Neural cell (in vitro differentiated cells): ENCODE measurements at regions not wholly inside any gene's neighbourhood (a gene's known extent, or its start where the extent isn't known, plus 50 kb on each side); places are given as distances from the start of the nearest gene placed in this dataset.

Experiments used
- H2AFZ ChIP-seq: fragments of 200-600, 300-800 bp; sonication (generic), shearing (Covaris generic); 2 replicates; pipeline ENCODE4 v1.6.0; 2014; ENCODE audit warnings: low read depth, mild to moderate bottlenecking, antibody characterized with exemption, low read length, moderate library complexity
- H3F3A ChIP-seq: fragments of 200-600 bp; shearing (Covaris generic); 2 replicates; pipeline ENCODE4 v1.6.1; 2016; ENCODE audit warnings: mild to moderate bottlenecking, moderate library complexity, mixed read lengths, antibody characterized with exemption, low read length; ENCODE audit not compliant: insufficient read depth, poor library complexity, severe bottlenecking
- H3K27ac ChIP-seq: fragments of 200-600, 300-800 bp; sonication (generic), shearing (Covaris generic); 2 replicates; pipeline ENCODE4 v1.5.1; 2014; ENCODE audit warnings: mild to moderate bottlenecking, low read length, moderate library complexity
- H3K27me3 ChIP-seq: fragments of 300-800, 200-600 bp; sonication (generic), shearing (Covaris generic); 2 replicates; pipeline ENCODE4 v1.6.0; 2014; ENCODE audit warnings: mild to moderate bottlenecking, low read depth, low read length, moderate library complexity; ENCODE audit not compliant: insufficient read depth
- H3K36me3 ChIP-seq: fragments of 300-800, 200-600 bp; sonication (generic), shearing (Covaris generic); 2 replicates; pipeline ENCODE4 v1.5.1; 2014; ENCODE audit warnings: mild to moderate bottlenecking, antibody characterized with exemption, low read length, moderate library complexity; ENCODE audit not compliant: insufficient read depth
- H3K4me2 ChIP-seq: fragments of 300-800, 200-600 bp; sonication (generic), shearing (Covaris generic); 2 replicates; pipeline ENCODE4 v1.6.0; 2014; ENCODE audit warnings: mild to moderate bottlenecking, low read length
- H3K4me3 ChIP-seq: fragments of 300-800, 200-600 bp; sonication (generic), shearing (Covaris generic); 2 replicates; pipeline ENCODE4 v1.5.1; 2014; ENCODE audit warnings: mild to moderate bottlenecking, low read length, moderate library complexity
- H3K79me2 ChIP-seq: fragments of 200-600 bp; shearing (Covaris generic); replicated peaks from 2 replicates; pipeline ENCODE4 v1.6.0; 2014; ENCODE audit warnings: mild to moderate bottlenecking, low read length, moderate library complexity; ENCODE audit not compliant: insufficient read depth
- H3K9ac ChIP-seq: fragments of 300-800, 200-600 bp; sonication (generic), shearing (Covaris generic); 2 replicates; pipeline ENCODE4 v1.6.1; 2016; ENCODE audit warnings: mild to moderate bottlenecking, low read length, mixed read lengths
- H3K9me2 ChIP-seq: fragments of 200-600 bp; shearing (Covaris generic); 2 replicates; pipeline ENCODE4 v1.6.1; 2016; ENCODE audit warnings: mild to moderate bottlenecking, low read length, mixed read lengths; ENCODE audit not compliant: insufficient read depth
- H3K9me3 ChIP-seq: fragments of 200-600, 300-800 bp; sonication (generic), shearing (Covaris generic); 2 replicates; pipeline ENCODE4 v1.6.1; 2016; ENCODE audit warnings: mild to moderate bottlenecking, mixed run types, low read length, moderate library complexity, mixed read lengths
- H4K20me1 ChIP-seq: fragments of 200-600 bp; shearing (Covaris generic); 2 replicates; pipeline ENCODE4 v1.6.1; 2016; ENCODE audit warnings: mild to moderate bottlenecking, mixed run types; ENCODE audit not compliant: insufficient read depth
- EP300 ChIP-seq: fragments of 450-650 bp; conservative IDR thresholded peaks from 2 replicates; pipeline ENCODE4 v1.6.1; 2014; ENCODE audit warnings: antibody characterized with exemption, mild to moderate bottlenecking, moderate library complexity; ENCODE audit not compliant: poor library complexity, severe bottlenecking
- EZH2 ChIP-seq: fragments of 200-600, 300-800 bp; shearing (Covaris generic), sonication (generic); IDR thresholded peaks from 2 replicates; pipeline ENCODE4 v1.6.1; 2014; ENCODE audit warnings: antibody characterized with exemption, low read length, borderline replicate concordance, mild to moderate bottlenecking; ENCODE audit not compliant: insufficient read depth, poor library complexity, severe bottlenecking
- MXI1 ChIP-seq: fragments of 450-650 bp; conservative IDR thresholded peaks from 2 replicates; pipeline ENCODE4 v1.6.1; 2014; ENCODE audit warnings: antibody characterized with exemption, mild to moderate bottlenecking; ENCODE audit not compliant: poor library complexity, severe bottlenecking
- POLR2AphosphoS5 ChIP-seq: IDR thresholded peaks from 2 replicates; pipeline ENCODE4 v1.6.1; 2012
- RAD21 ChIP-seq: fragments of 450-650 bp; conservative IDR thresholded peaks from 2 replicates; pipeline ENCODE4 v1.6.1; 2014; ENCODE audit warnings: antibody characterized with exemption, mild to moderate bottlenecking, moderate library complexity
- SMC3 ChIP-seq: fragments of 450-650 bp; conservative IDR thresholded peaks from 2 replicates; pipeline ENCODE4 v1.6.1; 2014; ENCODE audit warnings: antibody characterized with exemption, mild to moderate bottlenecking, moderate library complexity; ENCODE audit not compliant: poor library complexity
- TAF1 ChIP-seq: IDR thresholded peaks from 2 replicates; pipeline ENCODE4 v1.6.1; 2012; ENCODE audit warnings: low read depth
- TF ChIP-seq, protein P1 (sequence below): IDR thresholded peaks from 2 replicates; pipeline ENCODE4 v1.6.1; 2012; ENCODE audit warnings: borderline replicate concordance
- TF ChIP-seq, protein P2 (sequence below): fragments of 450-650 bp; IDR thresholded peaks from 2 replicates; pipeline ENCODE4 v1.5.1; 2014; ENCODE audit warnings: antibody characterized with exemption, mild to moderate bottlenecking, moderate library complexity; ENCODE audit not compliant: poor library complexity, severe bottlenecking

DNA sequence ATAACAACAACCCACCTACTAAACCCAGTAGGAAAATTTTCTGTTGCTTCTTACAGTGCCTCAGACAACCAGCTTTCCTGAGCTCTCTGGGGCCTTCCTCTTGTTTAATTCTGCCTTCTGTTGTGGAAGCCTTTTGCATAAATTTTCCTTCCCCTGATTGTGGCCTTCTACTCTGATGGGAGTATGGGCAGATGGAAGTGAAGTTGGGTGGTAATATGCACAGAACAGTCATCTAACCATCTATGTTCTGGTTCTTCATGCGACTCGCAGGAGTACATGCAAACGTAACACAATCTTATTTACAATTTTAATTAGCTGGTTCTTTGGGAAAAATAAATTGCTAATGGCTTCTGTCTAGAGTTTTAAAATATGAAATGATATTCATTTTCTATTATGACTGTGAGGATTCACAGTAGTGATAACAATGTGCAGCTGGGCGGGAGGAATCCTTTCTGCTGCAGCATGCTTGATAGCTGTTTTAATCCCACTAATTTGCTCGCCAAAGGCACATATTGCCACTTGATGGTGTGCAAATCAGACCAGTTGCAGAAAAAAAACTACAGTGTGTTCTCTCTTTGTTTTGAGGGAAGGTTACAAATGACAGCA, 311.5 kb upstream of the ROPN1 start:
- Histone ChIP-seq H3K36me3 (no peaks in the 10 kb centered on the region), H3K79me2 (no peaks in the 10 kb centered on the region), H3K27ac (no peak overlapping the region), H4K20me1 (no peaks in the 10 kb centered on the region), H3K27me3 (no peaks in the 10 kb centered on the region), H3K9me2 (no peaks in the 10 kb centered on the region), H3K4me3 (no peak overlapping the region), H2AFZ (no peak overlapping the region), H3K9ac (no peak overlapping the region), H3K4me2 (no peak overlapping the region), H3K9me3 (no peaks in the 10 kb centered on the region), H3F3A (no peaks in the 10 kb centered on the region)
- TF ChIP-seq EP300 (no peak), SMC3 (no peak), RAD21 (no peak), TAF1 (no peak), POLR2AphosphoS5 (no peak), EZH2 (no peak), MXI1 (no peak)
- TF ChIP-seq, protein P1, sequence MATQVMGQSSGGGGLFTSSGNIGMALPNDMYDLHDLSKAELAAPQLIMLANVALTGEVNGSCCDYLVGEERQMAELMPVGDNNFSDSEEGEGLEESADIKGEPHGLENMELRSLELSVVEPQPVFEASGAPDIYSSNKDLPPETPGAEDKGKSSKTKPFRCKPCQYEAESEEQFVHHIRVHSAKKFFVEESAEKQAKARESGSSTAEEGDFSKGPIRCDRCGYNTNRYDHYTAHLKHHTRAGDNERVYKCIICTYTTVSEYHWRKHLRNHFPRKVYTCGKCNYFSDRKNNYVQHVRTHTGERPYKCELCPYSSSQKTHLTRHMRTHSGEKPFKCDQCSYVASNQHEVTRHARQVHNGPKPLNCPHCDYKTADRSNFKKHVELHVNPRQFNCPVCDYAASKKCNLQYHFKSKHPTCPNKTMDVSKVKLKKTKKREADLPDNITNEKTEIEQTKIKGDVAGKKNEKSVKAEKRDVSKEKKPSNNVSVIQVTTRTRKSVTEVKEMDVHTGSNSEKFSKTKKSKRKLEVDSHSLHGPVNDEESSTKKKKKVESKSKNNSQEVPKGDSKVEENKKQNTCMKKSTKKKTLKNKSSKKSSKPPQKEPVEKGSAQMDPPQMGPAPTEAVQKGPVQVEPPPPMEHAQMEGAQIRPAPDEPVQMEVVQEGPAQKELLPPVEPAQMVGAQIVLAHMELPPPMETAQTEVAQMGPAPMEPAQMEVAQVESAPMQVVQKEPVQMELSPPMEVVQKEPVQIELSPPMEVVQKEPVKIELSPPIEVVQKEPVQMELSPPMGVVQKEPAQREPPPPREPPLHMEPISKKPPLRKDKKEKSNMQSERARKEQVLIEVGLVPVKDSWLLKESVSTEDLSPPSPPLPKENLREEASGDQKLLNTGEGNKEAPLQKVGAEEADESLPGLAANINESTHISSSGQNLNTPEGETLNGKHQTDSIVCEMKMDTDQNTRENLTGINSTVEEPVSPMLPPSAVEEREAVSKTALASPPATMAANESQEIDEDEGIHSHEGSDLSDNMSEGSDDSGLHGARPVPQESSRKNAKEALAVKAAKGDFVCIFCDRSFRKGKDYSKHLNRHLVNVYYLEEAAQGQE = no peak
- TF ChIP-seq, protein P2, sequence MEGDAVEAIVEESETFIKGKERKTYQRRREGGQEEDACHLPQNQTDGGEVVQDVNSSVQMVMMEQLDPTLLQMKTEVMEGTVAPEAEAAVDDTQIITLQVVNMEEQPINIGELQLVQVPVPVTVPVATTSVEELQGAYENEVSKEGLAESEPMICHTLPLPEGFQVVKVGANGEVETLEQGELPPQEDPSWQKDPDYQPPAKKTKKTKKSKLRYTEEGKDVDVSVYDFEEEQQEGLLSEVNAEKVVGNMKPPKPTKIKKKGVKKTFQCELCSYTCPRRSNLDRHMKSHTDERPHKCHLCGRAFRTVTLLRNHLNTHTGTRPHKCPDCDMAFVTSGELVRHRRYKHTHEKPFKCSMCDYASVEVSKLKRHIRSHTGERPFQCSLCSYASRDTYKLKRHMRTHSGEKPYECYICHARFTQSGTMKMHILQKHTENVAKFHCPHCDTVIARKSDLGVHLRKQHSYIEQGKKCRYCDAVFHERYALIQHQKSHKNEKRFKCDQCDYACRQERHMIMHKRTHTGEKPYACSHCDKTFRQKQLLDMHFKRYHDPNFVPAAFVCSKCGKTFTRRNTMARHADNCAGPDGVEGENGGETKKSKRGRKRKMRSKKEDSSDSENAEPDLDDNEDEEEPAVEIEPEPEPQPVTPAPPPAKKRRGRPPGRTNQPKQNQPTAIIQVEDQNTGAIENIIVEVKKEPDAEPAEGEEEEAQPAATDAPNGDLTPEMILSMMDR = no peak

DNA sequence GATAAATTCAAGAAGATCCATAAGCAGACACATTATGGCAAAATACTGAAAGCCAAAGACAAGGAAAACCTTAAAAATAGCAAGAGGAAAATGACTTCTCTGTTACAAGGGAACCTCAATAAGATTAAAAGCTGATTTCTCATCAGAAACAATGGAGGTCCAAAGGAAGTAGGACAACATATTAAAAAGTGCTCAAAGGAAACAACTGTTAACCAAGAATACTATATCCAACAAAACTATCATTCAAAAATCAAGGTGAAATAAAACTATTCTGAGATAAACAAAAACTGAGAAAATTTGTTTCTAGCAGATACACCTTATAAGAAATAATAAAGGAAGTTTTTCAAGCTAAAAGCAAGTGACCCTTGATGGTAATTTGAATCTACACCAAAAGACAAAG, 314.7 kb upstream of the ROPN1 start:
- Histone ChIP-seq H3K9me3 (no peaks in the 10 kb centered on the region), H3K27ac (no peak overlapping the region), H4K20me1 (no peaks in the 10 kb centered on the region), H3K79me2 (no peaks in the 10 kb centered on the region), H3K4me2 (no peak overlapping the region), H2AFZ (no peak overlapping the region), H3K36me3 (no peaks in the 10 kb centered on the region), H3K9ac (no peak overlapping the region), H3K27me3 (no peaks in the 10 kb centered on the region), H3K4me3 (no peak overlapping the region), H3K9me2 (no peaks in the 10 kb centered on the region), H3F3A (no peaks in the 10 kb centered on the region)
- no peak for TF ChIP-seq POLR2AphosphoS5
- TF ChIP-seq TAF1 = no peak
- TF ChIP-seq MXI1 = no peak
- no peak for TF ChIP-seq RAD21
- TF ChIP-seq, protein P1 = no peak
- TF ChIP-seq EZH2 = no peak
- no peak for TF ChIP-seq EP300
- no peak for TF ChIP-seq SMC3
- TF ChIP-seq, protein P2 = no peak
